Ovary (tissue), 3 donors: ENCODE measurements at regions not wholly inside any gene's neighbourhood (a gene's known extent, or its start where the extent isn't known, plus 50 kb on each side); places are given as distances from the start of the nearest gene placed in this dataset.

Experiments used
- CTCF ChIP-seq, 3 donors: fragments of 450-650 bp in 2 of 3; fragments of 200-600 bp in 1 of 3; IDR thresholded peaks; one replicate each; pipeline versions ENCODE4 v1.5.1 to v1.8.0; 2016 to 2022; ENCODE audit warnings: antibody characterized with exemption in 3 of 3, mild to moderate bottlenecking in 1 of 3
- POLR2A ChIP-seq: fragments of 450-650 bp; IDR thresholded peaks from one replicate; pipeline ENCODE4 v1.6.1; 2017; ENCODE audit warnings: antibody characterized with exemption, mild to moderate bottlenecking, moderate library complexity
- donor health status: DM: no; HTN: no; CAD: no.

GRCh38 chr12:59890896-59891579, 295.2 kb downstream of the SLC16A7 start:
- TF ChIP-seq CTCF (IDR thresholded peaks at IDR 0.05) = no peak
- TF ChIP-seq POLR2A = no peak
